DMS153 treated with DMSO at 0.1 percent for 48 hours (cell line): ENCODE measurements at regions not wholly inside any gene's neighbourhood (a gene's known extent, or its start where the extent isn't known, plus 50 kb on each side); places are given as distances from the start of the nearest gene placed in this dataset.
"Not testable (repeated sequence)": the region's sequence is repeated elsewhere in the genome, so short reads cannot be mapped to it uniquely, and the experiment has no call there.

Experiments
- DNase-seq: peaks from one replicate; lab custom pipeline; 2025; ENCODE audit not compliant: unreplicated experiment; lab: John Stamatoyannopoulos, UW

DNA sequence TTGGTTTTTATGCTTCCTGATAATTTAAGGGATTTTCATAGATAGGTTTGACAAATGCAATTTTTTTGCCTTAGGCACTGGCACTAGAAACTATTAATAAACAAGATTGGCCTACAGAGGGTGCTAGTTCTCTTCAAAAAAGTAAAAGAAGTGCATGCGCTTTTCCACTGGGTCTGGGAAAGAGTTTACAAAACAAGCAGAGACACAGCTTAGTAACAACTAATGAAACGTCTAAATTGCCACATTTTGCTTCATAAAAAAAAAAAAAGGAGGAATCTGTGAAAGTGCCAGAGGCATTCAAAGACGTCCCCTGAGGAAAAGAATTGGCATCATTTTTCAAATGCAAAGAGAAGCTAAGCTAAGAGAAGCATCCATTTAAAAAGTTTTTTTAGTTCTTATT lies 58.3 kb upstream of the EEA1 start:
- peak; percentile 83 for DNase-seq

DNA sequence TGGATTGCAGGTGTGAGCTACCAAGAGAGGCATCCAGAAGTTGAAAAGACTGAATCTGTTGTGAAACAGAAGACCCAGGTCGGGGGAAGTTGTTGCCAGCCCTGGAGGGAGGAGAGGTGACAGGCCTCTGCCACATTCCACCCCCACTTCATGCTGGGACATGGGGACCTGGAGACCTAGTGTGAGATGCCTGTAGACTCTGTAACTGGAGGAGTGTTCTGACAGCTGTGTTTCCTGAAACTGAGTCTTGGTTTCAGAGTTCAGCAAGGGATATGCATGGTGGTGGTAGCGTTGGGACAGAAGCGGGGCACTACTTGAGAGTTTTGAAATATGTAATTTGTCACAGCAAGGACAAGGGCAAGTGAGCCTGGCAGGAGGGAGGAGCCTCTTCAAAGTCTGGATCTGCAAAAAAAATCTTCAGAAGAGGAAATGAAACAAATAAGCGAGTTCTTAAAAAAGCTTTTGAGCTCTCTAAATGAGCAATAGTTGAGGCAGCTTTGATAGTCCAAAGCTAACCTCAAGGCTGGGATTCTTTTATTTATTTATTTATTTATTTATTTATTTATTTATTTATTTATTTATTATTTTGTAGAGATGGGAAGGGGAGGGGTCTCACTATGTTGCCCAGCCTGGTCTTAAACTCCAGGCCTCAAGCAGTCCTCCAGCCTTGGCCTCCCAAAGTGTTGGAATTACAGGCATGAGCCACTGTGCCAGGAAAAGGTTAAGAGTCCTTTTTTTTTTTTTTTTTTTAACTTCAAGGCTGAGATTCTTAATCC lies 58.9 kb upstream of the EEA1 start:
- DNase-seq, result no peak

GRCh38 chr12:92988622-92989130 lies 59.6 kb upstream of the EEA1 start:
- no peak for DNase-seq

DNA sequence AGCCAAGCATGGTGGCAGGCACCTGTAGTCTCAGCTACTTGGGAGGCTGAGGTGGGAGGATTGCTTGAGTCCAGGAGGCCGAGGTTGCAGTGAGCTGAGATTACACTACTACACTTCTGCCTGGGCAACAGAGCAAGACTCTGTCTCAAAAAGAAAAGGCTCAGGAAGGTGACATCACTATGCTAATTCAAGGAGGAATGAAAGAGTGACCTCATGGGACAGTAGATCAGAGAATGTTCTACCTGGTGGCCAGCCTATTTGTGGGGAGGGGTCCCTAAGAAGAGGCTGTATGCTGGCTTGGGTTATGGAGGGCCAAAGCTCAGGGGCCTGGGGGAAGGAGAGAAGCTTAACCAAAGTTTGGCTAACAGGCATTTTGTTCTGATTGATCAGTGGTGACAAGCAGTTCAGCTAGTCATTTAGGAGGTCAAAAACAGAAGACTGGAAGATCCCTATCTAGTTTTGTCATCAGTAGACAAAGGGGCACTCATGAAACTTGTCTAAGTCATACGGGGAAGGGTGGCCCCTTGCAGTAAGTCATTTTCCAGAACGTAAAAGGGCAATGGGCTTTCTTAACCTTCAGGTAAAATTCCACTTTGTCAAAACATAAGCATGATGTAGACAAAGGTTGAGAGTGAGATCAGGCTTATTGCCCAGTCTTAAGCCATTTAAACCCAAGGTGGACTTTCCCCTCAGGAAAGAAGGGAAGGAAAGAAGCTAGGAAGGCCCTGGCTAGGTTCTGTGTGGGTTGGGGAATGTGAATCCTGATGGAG lies 60.8 kb upstream of the EEA1 start:
- no peak for DNase-seq

GRCh38 chr12:92991134-92991533 lies 62.0 kb upstream of the EEA1 start:
- no peak for DNase-seq

DNA sequence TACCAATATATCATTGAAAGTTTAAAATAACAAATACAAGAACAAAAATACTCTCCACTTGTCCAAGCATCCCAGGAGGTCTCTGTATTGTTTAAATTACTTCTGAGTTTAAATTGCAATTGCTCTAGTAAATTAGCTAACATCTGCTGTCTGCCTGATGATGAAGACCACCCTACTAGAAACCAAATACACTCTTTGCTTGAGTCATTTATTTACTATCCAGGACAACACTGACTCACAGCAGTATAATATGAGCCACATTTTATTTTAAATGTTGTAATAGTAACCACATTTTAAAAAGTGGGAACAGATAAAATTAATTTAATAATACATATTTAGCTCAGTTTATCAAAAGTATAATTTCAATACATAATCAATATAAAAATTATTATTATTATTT lies 62.9 kb upstream of the EEA1 start:
- no peak for DNase-seq

- no peak for DNase-seq
These were observed 64.2 kb upstream of the EEA1 start for GRCh38 chr12:92993259-92993658.

DNA sequence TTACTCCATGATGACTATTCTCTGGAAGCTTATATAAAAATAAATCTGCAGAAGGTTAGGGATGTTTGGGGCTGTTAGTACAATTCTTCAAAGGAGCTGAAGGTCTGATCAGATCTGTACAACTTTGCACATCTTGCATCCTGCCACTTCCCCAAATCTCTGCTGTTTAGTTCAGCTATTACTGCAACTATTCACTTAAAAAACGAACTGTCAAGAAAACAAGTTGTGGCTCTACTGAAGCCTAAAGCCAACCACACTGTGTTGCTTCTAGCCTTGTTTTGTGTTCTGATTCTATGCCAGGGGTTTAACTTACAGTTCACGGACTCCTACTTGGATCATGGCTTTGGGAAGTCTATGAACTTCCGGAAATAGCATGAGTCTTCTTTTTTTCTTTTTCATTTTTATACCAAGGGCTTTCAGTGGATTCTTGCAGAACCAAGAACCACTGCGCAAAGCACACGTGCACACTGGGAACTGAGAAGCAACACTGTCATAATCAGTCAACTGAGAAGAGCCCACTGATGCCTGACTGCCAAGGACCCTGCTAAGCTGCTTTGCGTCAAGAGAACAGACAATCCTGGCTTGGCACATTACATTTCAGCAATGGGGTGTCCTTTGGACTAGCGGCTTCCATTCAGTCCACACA lies 66.3 kb upstream of the EEA1 start:
- no peak for DNase-seq

DNA sequence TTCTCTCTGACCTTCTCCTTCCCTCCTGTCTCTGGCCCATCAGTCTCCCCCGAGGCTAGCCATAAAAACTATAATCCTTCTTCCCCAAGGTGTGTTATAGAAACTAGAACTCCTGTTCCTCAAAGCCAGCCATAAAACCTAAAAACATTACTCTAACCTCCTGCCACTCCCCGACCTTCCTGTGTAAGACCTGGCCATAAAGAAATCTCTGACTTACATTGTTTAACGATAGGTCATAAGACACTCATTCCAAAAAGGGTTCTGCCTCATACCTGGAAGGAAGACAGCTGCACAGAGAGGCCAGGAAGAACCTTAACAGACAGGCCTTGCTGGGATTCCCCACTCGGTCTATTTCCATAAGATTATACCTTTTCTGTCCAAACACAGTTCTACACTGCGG lies 70.9 kb upstream of the EEA1 start:
- DNase-seq, result no peak

GRCh38 chr12:93001407-93001806 lies 72.3 kb upstream of the EEA1 start:
- no peak for DNase-seq

DNA sequence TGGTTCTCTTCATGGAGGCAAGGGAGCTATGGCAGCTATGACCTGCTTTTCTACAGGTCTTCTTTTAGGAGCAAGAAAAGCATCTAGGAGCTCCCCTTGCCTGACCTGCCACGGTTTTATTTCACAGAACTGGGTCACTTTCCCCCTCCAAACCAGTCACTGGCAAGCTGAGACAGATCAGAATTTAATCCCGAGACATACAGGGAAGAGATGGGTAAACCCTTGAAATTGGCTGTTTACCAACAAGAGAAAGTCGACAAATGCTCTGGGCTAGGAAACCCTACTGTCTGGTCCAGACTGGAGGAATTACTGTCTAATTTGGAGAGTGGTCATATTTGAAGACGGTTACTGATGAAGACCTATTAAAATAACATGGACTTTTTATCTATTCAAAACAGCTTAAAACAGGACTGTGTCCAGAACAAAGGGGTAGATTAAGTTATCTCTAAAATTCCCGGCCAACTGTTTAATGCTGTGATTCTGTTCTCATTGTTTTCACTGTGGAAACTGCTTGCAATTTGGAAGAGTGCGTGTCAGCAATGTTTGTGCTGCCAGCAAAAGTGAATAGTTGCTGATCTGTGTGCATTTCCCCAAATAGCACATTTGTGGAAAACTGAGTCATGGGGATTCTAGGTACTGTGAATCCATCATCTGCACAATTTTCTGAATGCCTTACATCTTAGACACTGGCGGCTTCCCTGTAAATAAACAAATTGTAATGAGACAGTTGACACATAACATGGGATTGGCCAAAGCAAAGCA lies 73.4 kb upstream of the EEA1 start:
- no peak for DNase-seq

DNA sequence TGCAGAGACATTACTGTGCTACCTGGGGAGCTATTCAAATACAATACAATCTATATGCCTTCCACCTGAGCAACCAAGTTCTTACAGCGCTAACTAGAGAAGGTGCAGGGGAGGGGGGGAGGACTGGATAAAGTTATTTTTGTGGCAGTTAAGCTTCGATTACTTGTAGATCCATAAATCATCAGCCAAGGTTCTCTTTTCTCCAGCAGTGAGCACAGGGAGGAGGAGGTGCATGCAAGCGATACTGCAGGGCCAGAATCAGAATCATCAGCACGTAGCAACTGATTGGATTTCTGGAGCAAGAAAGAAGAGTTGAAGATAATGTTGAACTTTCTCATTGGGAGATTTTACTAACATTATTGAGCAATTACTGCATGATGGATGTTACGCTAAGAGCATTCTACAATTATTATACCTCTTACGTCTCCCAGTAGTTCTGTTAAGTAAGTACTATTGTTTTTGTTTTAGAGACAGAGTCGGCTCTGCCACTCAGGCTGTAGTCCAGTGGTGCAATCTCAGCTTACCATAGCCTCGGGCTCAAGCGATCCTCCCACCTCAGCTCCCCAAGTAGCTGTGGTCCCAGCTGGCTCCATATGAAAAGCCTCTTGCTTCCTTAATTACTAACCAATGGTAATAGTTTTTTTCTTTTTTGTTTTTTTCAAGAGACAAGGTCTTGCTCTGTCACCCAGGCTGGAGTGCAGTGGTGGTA lies 74.6 kb upstream of the EEA1 start:
- DNase-seq, result no peak

- no peak for DNase-seq
These were observed 76.9 kb upstream of the EEA1 start for GRCh38 chr12:93005928-93006392.

DNA sequence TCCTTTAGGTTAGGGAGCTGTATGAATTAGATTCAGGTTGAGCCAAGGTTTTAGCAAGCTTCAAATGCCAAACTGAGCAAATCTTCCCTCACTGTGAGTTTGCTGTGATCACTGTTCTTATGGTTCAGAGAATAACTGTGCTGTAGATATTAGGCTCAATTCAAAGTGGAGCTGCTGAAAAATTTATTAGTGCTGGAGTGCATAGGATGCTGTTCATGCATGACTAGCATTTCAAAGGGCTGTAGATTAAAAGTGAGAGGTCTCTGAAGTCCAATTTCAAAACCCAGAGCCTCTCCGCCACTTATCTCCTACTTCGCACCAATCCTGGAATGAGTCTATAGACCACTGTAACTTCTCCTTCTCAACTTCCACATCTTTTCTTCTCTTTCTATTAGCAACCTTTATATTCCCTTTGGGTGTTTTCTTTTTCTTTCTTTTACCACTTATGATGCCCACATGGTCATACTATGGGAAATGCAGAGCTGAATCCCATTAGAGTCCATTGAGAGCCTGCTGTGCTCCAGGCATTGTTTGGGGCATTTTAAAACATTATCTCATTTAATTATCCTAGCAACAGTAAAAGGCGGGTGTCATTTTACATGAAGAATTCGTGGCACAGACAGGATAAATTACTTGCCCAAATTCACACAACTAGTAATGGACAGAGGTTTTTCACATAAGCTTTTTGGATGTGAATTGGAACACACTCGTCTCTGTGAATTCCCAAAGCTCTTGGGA lies 77.5 kb upstream of the EEA1 start:
- no peak for DNase-seq

DNA sequence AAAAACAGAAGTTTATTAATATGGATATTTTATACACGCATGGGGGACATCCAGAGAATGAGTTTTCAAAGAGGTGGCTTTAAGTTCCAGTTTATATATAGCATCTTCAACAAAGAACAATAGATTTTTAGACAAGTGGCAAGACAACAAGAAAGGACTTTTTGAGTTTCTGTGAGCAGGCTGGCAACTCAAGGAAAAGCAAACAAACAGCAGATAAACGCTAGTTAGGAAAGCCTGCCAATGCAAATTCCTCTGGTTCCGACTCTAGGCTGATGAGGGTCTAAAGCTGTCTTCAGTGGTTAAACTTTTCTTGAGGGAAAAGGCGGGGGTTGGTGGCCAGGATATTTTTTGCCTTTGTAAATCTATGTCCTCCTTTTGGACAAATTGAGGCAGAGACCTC lies 78.4 kb upstream of the EEA1 start:
- DNase-seq, result no peak

DNA sequence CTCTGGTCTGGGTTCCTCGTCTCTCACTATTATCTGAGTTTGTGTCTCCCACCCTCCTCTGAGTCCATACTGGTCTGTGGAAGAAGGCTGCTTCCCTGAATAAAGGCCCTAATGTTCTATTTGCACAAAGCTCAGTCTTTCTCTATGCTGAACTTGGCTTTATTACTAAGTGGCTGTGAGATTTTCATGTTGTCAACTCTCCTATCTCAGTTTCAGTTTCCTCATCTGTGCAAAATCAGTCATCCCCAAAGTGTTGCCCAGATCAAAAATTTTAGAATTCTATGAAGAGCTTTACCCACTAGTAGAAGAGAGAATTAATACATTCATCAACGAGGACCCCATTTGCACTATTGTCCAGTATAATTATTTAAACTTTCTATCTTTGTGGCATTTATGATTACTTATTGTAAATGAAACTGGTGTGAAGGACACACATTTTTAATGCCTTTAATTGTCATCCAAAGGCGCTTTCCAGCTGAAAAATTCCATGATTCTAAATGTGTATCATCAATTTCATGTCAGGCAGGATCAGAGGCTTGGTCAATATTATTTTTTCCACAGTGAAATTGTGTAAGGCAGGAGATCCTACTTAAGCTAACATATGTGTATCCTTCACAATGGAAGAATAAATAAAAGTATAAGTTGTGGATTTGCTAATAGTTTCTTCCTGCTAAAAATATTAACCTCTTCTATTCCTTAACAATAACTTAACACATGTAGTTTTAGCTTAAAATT lies 79.1 kb upstream of the EEA1 start:
- DNase-seq, result no peak

DNA sequence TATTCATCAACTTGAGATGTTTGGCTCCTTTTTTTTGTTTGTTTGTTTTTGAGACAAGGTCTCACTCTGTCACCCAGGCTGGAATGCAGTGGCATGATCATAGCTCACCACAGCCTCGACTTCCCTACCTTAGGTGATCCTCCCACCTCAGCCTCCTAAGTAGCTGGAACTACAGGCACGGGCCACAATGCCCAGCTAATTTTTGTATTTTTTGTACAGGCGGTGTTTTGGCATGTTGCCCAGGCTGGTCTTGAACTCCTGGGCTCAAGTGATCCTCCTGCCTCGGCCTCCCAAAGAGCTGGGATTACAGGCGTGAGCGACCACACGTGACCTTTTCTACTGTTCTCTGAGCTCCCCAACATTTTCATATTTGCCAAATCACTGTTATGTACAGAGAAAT lies 79.8 kb upstream of the EEA1 start:
- not testable (repeated sequence) for DNase-seq

GRCh38 chr12:93009533-93009932 lies 80.4 kb upstream of the EEA1 start:
- no peak for DNase-seq

DNA sequence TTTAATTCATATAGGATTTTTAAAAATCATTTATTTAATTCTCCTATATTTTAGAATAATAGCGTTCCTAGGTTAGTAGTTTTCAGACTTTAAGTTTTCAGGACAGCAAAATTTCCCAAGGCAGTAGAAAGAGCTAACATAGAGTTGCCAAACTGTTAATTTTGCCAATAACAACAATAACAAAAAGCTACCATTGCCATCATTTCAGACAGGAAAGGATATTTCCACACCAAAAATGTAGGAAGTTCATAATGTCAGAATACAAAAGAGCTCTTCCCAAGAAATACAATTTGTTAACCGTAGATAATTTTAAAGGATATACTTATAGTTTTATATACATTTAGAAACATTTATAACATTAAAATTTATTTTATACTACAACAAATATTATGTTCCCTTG lies 81.4 kb upstream of the EEA1 start:
- no peak for DNase-seq
